KOPT-K1 (cell line): ENCODE measurements at regions not wholly inside any gene's neighbourhood (a gene's known extent, or its start where the extent isn't known, plus 50 kb on each side); places are given as distances from the start of the nearest gene placed in this dataset.
"Not testable (repeated sequence)": the region's sequence is repeated elsewhere in the genome, so short reads cannot be mapped to it uniquely, and the experiment has no call there.

Source experiments
- H3K27ac ChIP-seq: fragments of 200-600 bp; sonication (generic); 2 replicates; pipeline ENCODE4 v1.5.1; 2016; ENCODE audit warnings: antibody characterized with exemption, mild to moderate bottlenecking, low read depth, low read length; ENCODE audit not compliant: poor library complexity, severe bottlenecking
- H3K36me3 ChIP-seq: fragments of 200-600 bp; sonication (generic); 2 replicates; pipeline ENCODE4 v1.5.1; 2017; ENCODE audit warnings: antibody characterized with exemption, mild to moderate bottlenecking, low read length, moderate library complexity; ENCODE audit not compliant: insufficient read depth
- H3K9me3 ChIP-seq: fragments of 200-600 bp; sonication (generic); 2 replicates; pipeline ENCODE4 v1.5.1; 2017; ENCODE audit warnings: antibody characterized with exemption, low read length, mild to moderate bottlenecking; ENCODE audit not compliant: insufficient read depth, poor library complexity, severe bottlenecking

GRCh38 chr14:40394634-40395340 is 962.6 kb upstream of the FBXO33 start:
- Histone ChIP-seq H3K27ac (no peak overlapping the region), H3K36me3 (no peaks in the 10 kb centered on the region), H3K9me3 (no peaks in the 10 kb centered on the region)

- H3K27ac ChIP-seq = no peak overlapping the region
- H3K36me3 ChIP-seq = no peaks in the 10 kb centered on the region
- no peaks in the 10 kb centered on the region for H3K9me3 ChIP-seq
Observed at GRCh38 chr14:40393143-40393542, 960.9 kb upstream of the FBXO33 start.

GRCh38 chr14:40386433-40386832 is 954.2 kb upstream of the FBXO33 start:
- no peak overlapping the region for H3K27ac ChIP-seq
- H3K9me3 ChIP-seq = no peaks in the 10 kb centered on the region
- H3K36me3 ChIP-seq = no peaks in the 10 kb centered on the region

- H3K36me3 ChIP-seq = no peaks in the 10 kb centered on the region
- no peaks in the 10 kb centered on the region for H3K9me3 ChIP-seq
- no peak overlapping the region for H3K27ac ChIP-seq
Observed at GRCh38 chr14:40374221-40374620, 942.0 kb upstream of the FBXO33 start.

GRCh38 chr14:40371011-40371410 is 938.8 kb upstream of the FBXO33 start:
- H3K27ac ChIP-seq = no peak overlapping the region
- no peaks in the 10 kb centered on the region for H3K9me3 ChIP-seq
- no peaks in the 10 kb centered on the region for H3K36me3 ChIP-seq

GRCh38 chr14:40368314-40368713 is 936.1 kb upstream of the FBXO33 start:
- no peaks in the 10 kb centered on the region for H3K36me3 ChIP-seq
- H3K9me3 ChIP-seq = no peaks in the 10 kb centered on the region
- no peak overlapping the region for H3K27ac ChIP-seq

GRCh38 chr14:40367717-40368116 is 935.5 kb upstream of the FBXO33 start:
- no peaks in the 10 kb centered on the region for H3K36me3 ChIP-seq
- no peaks in the 10 kb centered on the region for H3K9me3 ChIP-seq
- no peak overlapping the region for H3K27ac ChIP-seq

GRCh38 chr14:40365305-40365704 is 933.1 kb upstream of the FBXO33 start:
- H3K9me3 ChIP-seq = no peaks in the 10 kb centered on the region
- no peaks in the 10 kb centered on the region for H3K36me3 ChIP-seq
- H3K27ac ChIP-seq = no peak overlapping the region

GRCh38 chr14:40362856-40363255 is 930.6 kb upstream of the FBXO33 start:
- Histone ChIP-seq H3K36me3 (no peaks in the 10 kb centered on the region), H3K27ac (no peak overlapping the region), H3K9me3 (no peaks in the 10 kb centered on the region)

GRCh38 chr14:40354754-40355153 is 922.5 kb upstream of the FBXO33 start:
- Histone ChIP-seq H3K27ac (no peak overlapping the region), H3K9me3 (no peaks in the 10 kb centered on the region), H3K36me3 (no peaks in the 10 kb centered on the region)

GRCh38 chr14:40348104-40348503 is 915.9 kb upstream of the FBXO33 start:
- not testable (repeated sequence) for H3K36me3 ChIP-seq, H3K9me3 ChIP-seq, H3K27ac ChIP-seq

- Histone ChIP-seq H3K36me3 (no peaks in the 10 kb centered on the region), H3K27ac (no peak overlapping the region)
Observed at GRCh38 chr14:40347675-40348074, 915.4 kb upstream of the FBXO33 start.

GRCh38 chr14:40346275-40346674 is 914.0 kb upstream of the FBXO33 start:
- Histone ChIP-seq H3K27ac (no peak overlapping the region), H3K36me3 (no peaks in the 10 kb centered on the region), H3K9me3 (no peaks in the 10 kb centered on the region)

More at GRCh38 chr14:40347675-40348074, 915.4 kb upstream of the FBXO33 start:
- no peaks in the 10 kb centered on the region for H3K9me3 ChIP-seq

- Histone ChIP-seq H3K9me3 (no peaks in the 10 kb centered on the region), H3K27ac (no peak overlapping the region), H3K36me3 (no peaks in the 10 kb centered on the region)
Observed at GRCh38 chr14:40345334-40345733, 913.1 kb upstream of the FBXO33 start.

GRCh38 chr14:40340708-40341107 is 908.5 kb upstream of the FBXO33 start:
- H3K27ac ChIP-seq = no peak overlapping the region
- no peaks in the 10 kb centered on the region for H3K36me3 ChIP-seq
- no peaks in the 10 kb centered on the region for H3K9me3 ChIP-seq

GRCh38 chr14:40336846-40337245 is 904.6 kb upstream of the FBXO33 start:
- no peaks in the 10 kb centered on the region for H3K36me3 ChIP-seq
- H3K9me3 ChIP-seq = no peaks in the 10 kb centered on the region
- H3K27ac ChIP-seq = no peak overlapping the region
